Kidney (tissue), 13 donors: ENCODE measurements at regions not wholly inside any gene's neighbourhood (a gene's known extent, or its start where the extent isn't known, plus 50 kb on each side); places are given as distances from the start of the nearest gene placed in this dataset.

ENCODE experiments used
- DNase-seq, 5 donors: peaks; one replicate each; pipeline ENCODE4 v3.0.0-alpha.2; 2013 to 2020
- FAIRE-seq: peaks from 2 replicates; lab custom pipeline; 2012; peaks lifted over from hg19 to GRCh38; lab: Jason Lieb, UNC
- H3K27ac ChIP-seq, 2 donors: one replicate each; pipeline ENCODE4 v1.7.0; 2013; ENCODE audit warnings: low read depth in 2 of 2, low read length in 2 of 2, inconsistent platforms in 1 of 2
- H3K27me3 ChIP-seq: one replicate; pipeline ENCODE4 v1.7.1; 2013; ENCODE audit warnings: low read length, inconsistent platforms; ENCODE audit not compliant: control insufficient read depth, insufficient read depth
- H3K36me3 ChIP-seq, 3 donors: one replicate each; pipeline versions ENCODE4 v1.7.0 to v1.7.1; 2013; ENCODE audit warnings: low read length in 3 of 3, control low read depth in 1 of 3, inconsistent platforms in 1 of 3; ENCODE audit not compliant: insufficient read depth in 3 of 3, control insufficient read depth in 2 of 3
- H3K4me1 ChIP-seq, 3 donors: one replicate each; pipeline versions ENCODE4 v1.7.0 to v1.7.1; 2013; ENCODE audit warnings: low read length in 3 of 3, inconsistent platforms in 1 of 3, low read depth in 1 of 3; ENCODE audit not compliant: control insufficient read depth in 2 of 3, insufficient read depth in 2 of 3
- H3K4me3 ChIP-seq, 3 donors: one replicate each; pipeline versions ENCODE4 v1.7.0 to v1.8.1; 2013; ENCODE audit warnings: low read length in 3 of 3, control low read depth in 1 of 3, inconsistent platforms in 1 of 3
- H3K9ac ChIP-seq, 3 donors: one replicate each; pipeline versions ENCODE4 v1.7.0 to v1.7.1; 2013; ENCODE audit warnings: low read length in 3 of 3, control low read depth in 1 of 3, inconsistent platforms in 1 of 3
- H3K9me3 ChIP-seq, 3 donors: one replicate each; pipeline versions ENCODE4 v1.7.0 to v1.7.1; 2013; ENCODE audit warnings: low read length in 3 of 3, control low read depth in 1 of 3, inconsistent platforms in 1 of 3; ENCODE audit not compliant: control insufficient read depth in 2 of 3, insufficient read depth in 1 of 3
- CTCF ChIP-seq: IDR thresholded peaks from 3 replicates; pipeline ENCODE4 v1.5.1; 2012; ENCODE audit warnings: mild to moderate bottlenecking, moderate library complexity, borderline replicate concordance; ENCODE audit not compliant: insufficient read depth; ENCODE audit errors: extremely low read depth
- intact Hi-C: fragments of 100-400 bp; cut with DNase I; formaldehyde crosslinking; loops from one replicate; pipeline ENCODE4 v1.11.1; 2022
- donor health status: control.
- donor health status: control.
- donor health status: control.
- donor health status: control.
- donor health status: control.
- donor health status: DM: yes; HTN: yes; CAD: no.
- donor health status: Normal renal cell carcinoma (clear cell type).

- Histone ChIP-seq H3K4me3 (no peak overlapping the region), H3K36me3 (no peaks in the 10 kb centered on the region), H3K27ac (no peak overlapping the region), H3K9me3 (no peaks in the 10 kb centered on the region), H3K4me1 (no peaks in the 10 kb centered on the region), H3K9ac (no peak overlapping the region), H3K27me3 (no peaks in the 10 kb centered on the region)
- TF ChIP-seq CTCF = no peak
- no peak for FAIRE-seq
- no peak for DNase-seq
- intact Hi-C loops = no loop called here
Observed at GRCh38 chr2:198928026-198928425, 529.7 kb downstream of the SATB2 start.

GRCh38 chr2:198917926-198918720 lies 539.6 kb downstream of the SATB2 start:
- H3K27me3 ChIP-seq = no peaks in the 10 kb centered on the region
- no peaks in the 10 kb centered on the region for H3K36me3 ChIP-seq
- H3K9me3 ChIP-seq = no peaks in the 10 kb centered on the region
- intact Hi-C loops = no loop called here
- FAIRE-seq (no peak), DNase-seq (no peak)
- H3K4me1 ChIP-seq = no peaks in the 10 kb centered on the region
- H3K9ac ChIP-seq = no peak overlapping the region
- no peak overlapping the region for H3K27ac ChIP-seq
- H3K4me3 ChIP-seq = no peak overlapping the region
- no peak for TF ChIP-seq CTCF

GRCh38 chr2:198917275-198917674 lies 540.5 kb downstream of the SATB2 start:
- H3K9ac ChIP-seq = no peak overlapping the region
- DNase-seq (no peak), FAIRE-seq (no peak)
- TF ChIP-seq CTCF = no peak
- H3K27ac ChIP-seq = no peak overlapping the region
- no peaks in the 10 kb centered on the region for H3K9me3 ChIP-seq
- H3K36me3 ChIP-seq = no peaks in the 10 kb centered on the region
- H3K4me1 ChIP-seq = no peaks in the 10 kb centered on the region
- no peaks in the 10 kb centered on the region for H3K27me3 ChIP-seq
- no peak overlapping the region for H3K4me3 ChIP-seq
- intact Hi-C loops = no loop called here
